ENCODE measurements at regions not wholly inside any gene's neighbourhood (a gene's known extent, or its start where the extent isn't known, plus 50 kb on each side); places are given as distances from the start of the nearest gene placed in this dataset.

GRCh38 chr2:166786707-166787106 lies 101.6 kb upstream of the XIRP2 start:
- no peak for TF ChIP-seq CTCF (IDR thresholded peaks at IDR 0.05; ENCODE audit: insufficient read depth, low read length)
- TF ChIP-seq POLR2AphosphoS5 (IDR thresholded peaks at IDR 0.05; ENCODE audit: low read depth) = no peak
- no peak for TF ChIP-seq REST (IDR thresholded peaks at IDR 0.05; ENCODE audit: insufficient replicate concordance, low read depth)
- TF ChIP-seq GABPA (IDR thresholded peaks at IDR 0.05; ENCODE audit: low read depth) = no peak

Data from HL-60 (cell line).